A673 (cell line): ENCODE measurements at regions not wholly inside any gene's neighbourhood (a gene's known extent, or its start where the extent isn't known, plus 50 kb on each side); places are given as distances from the start of the nearest gene placed in this dataset.
A peak's percentile ranks its signal among the peaks of the same experiment; 100 is the strongest.

Experiments used
- BruUV-seq: library from RNA; stranded (reverse); fragments of 400-500 nt; replicated peaks from 2 replicates; lab custom pipeline; 2021; lab: Mats Ljungman, UMichigan
- CTCF ChIA-PET: fragments of 300-600 bp; sonication (Branson Sonifier 250); formaldehyde crosslinking; loops from one replicate; lab custom pipeline; 2022; ENCODE audit warnings: antibody characterized with exemption; lab: Charles Lee
- POLR2A ChIA-PET: fragments of 300-600 bp; sonication (Branson Sonifier 250); formaldehyde crosslinking; loops from one replicate; lab custom pipeline; 2022; ENCODE audit warnings: antibody characterized with exemption; ENCODE audit not compliant: low non-redundant PET; lab: Charles Lee
- DNase-seq: peaks from one replicate; pipeline ENCODE4 v3.0.0-alpha.2; 2015; ENCODE audit warnings: low spot score
- H3K27ac ChIP-seq: fragments of 200-600 bp; sonication (generic); 2 replicates; pipeline ENCODE4 v1.5.1; 2016; ENCODE audit warnings: mixed run types, low read depth, mild to moderate bottlenecking, mixed read lengths, antibody characterized with exemption, low read length; ENCODE audit not compliant: poor library complexity, severe bottlenecking
- H3K27me3 ChIP-seq: fragments of 200-600 bp; sonication (generic); replicated peaks from 2 replicates; pipeline ENCODE4 v1.6.1; 2017; ENCODE audit warnings: mixed run types, low read depth, mild to moderate bottlenecking, mixed read lengths, antibody characterized with exemption, low read length; ENCODE audit not compliant: insufficient read depth, poor library complexity
- H3K36me3 ChIP-seq: fragments of 200-600 bp; sonication (generic); 2 replicates; pipeline ENCODE4 v1.6.1; 2016; ENCODE audit warnings: mixed run types, mild to moderate bottlenecking, mixed read lengths, antibody characterized with exemption, low read length; ENCODE audit not compliant: insufficient read depth, poor library complexity, severe bottlenecking
- H3K4me1 ChIP-seq: fragments of 200-600 bp; sonication (generic); 2 replicates; pipeline ENCODE4 v1.6.1; 2017; ENCODE audit warnings: mixed run types, mild to moderate bottlenecking, mixed read lengths, antibody characterized with exemption, low read length; ENCODE audit not compliant: insufficient read depth, poor library complexity, severe bottlenecking
- H3K4me3 ChIP-seq: fragments of 200-600 bp; sonication (generic); 2 replicates; pipeline ENCODE4 v1.5.1; 2016; ENCODE audit warnings: low read depth, mixed run types, mild to moderate bottlenecking, mixed read lengths, low read length; ENCODE audit not compliant: poor library complexity, severe bottlenecking
- H3K9me3 ChIP-seq: fragments of 200-600 bp; sonication (generic); 2 replicates; pipeline ENCODE4 v1.6.1; 2016; ENCODE audit warnings: mixed run types, low read depth, mild to moderate bottlenecking, mixed read lengths, antibody characterized with exemption, low read length; ENCODE audit not compliant: poor library complexity, severe bottlenecking
- CTCF ChIP-seq: fragments of 300-800, 200-600 bp; sonication (generic); conservative IDR thresholded peaks from 2 replicates; pipeline ENCODE4 v1.5.1; 2017; ENCODE audit warnings: low read depth, mild to moderate bottlenecking, antibody characterized with exemption, low read length, moderate library complexity, mixed read lengths
- EZH2 ChIP-seq: fragments of 200-600 bp; sonication (generic); IDR thresholded peaks from 2 replicates; pipeline ENCODE4 v1.6.1; 2017; ENCODE audit warnings: borderline replicate concordance, low read depth, mild to moderate bottlenecking, mixed read lengths, antibody characterized with exemption, low read length; ENCODE audit not compliant: poor library complexity, severe bottlenecking
- intact Hi-C: fragments of 100-400 bp; cut with micrococcal nuclease; formaldehyde crosslinking; loops from one replicate; pipeline ENCODE4 v1.10.0; 2022; ENCODE audit not compliant: unreplicated experiment

- Histone ChIP-seq H3K36me3 (no peaks in the 10 kb centered on the region), H3K9me3 (no peaks in the 10 kb centered on the region), H3K27ac (no peak overlapping the region), H3K27me3 (no peaks in the 10 kb centered on the region), H3K4me1 (peaks cover 6% of the 10 kb centered on the region), H3K4me3 (no peak overlapping the region)
- POLR2A ChIA-PET = no interaction called here
- no peak for DNase-seq
- CTCF ChIA-PET = no interaction called here
- intact Hi-C loops = loop anchor here (2.0 to 10.0 kb wide), 6 partner anchors 439 to 1957 kb away; partner anchors contain the start of gene NR4A2
- no TSS peak for BruUV-seq
- no peak for TF ChIP-seq CTCF
- TF ChIP-seq EZH2 = no peak
These were observed 679.5 kb downstream of the KCNJ3 start for GRCh38 chr2:155377931-155378444.

GRCh38 chr2:155377266-155377680 lies 678.8 kb downstream of the KCNJ3 start:
- no peaks in the 10 kb centered on the region for H3K9me3 ChIP-seq
- H3K27me3 ChIP-seq = no peaks in the 10 kb centered on the region
- H3K36me3 ChIP-seq = no peaks in the 10 kb centered on the region
- intact Hi-C loops = loop anchor here (2.0 to 10.0 kb wide), 6 partner anchors 440 to 1958 kb away; partner anchors contain the start of gene NR4A2
- CTCF ChIA-PET = interaction anchor here (0.5 to 0.9 kb wide), 3 partner anchors 20 to 1807 kb away, joined by 3 read pairs; no protein-coding TSS in a partner anchor
- no peak overlapping the region for H3K4me3 ChIP-seq
- no peak for TF ChIP-seq EZH2
- TF ChIP-seq CTCF = peak; percentile 53; the same call in 1 of the 2 replicates
- DNase-seq = peak; percentile 25
- H3K4me1 ChIP-seq = peaks cover 6% of the 10 kb centered on the region
- no TSS peak for BruUV-seq
- POLR2A ChIA-PET = no interaction called here
- no peak overlapping the region for H3K27ac ChIP-seq

GRCh38 chr2:155372969-155373368 lies 674.5 kb downstream of the KCNJ3 start:
- ChIA-PET POLR2A (no interaction called here), CTCF (interaction anchor here (0.6 to 1.6 kb wide), 3 partner anchors 443 to 1963 kb away, joined by 3 to 5 read pairs (median 4); no protein-coding TSS in a partner anchor)
- no peaks in the 10 kb centered on the region for H3K9me3 ChIP-seq
- intact Hi-C loops = loop anchor here (10.0 kb wide), 2 partner anchors 962 to 1962 kb away; partner anchors contain the start of gene NR4A2
- no peaks in the 10 kb centered on the region for H3K4me1 ChIP-seq
- no peak overlapping the region for H3K27ac ChIP-seq
- no peaks in the 10 kb centered on the region for H3K27me3 ChIP-seq
- DNase-seq = peak; percentile 40
- no peak overlapping the region for H3K4me3 ChIP-seq
- TF ChIP-seq CTCF = peak; percentile 53
- TF ChIP-seq EZH2 = no peak
- H3K36me3 ChIP-seq = no peaks in the 10 kb centered on the region
- BruUV-seq = no TSS peak
